HuH-7.5 (cell line): ENCODE measurements at regions not wholly inside any gene's neighbourhood (a gene's known extent, or its start where the extent isn't known, plus 50 kb on each side); places are given as distances from the start of the nearest gene placed in this dataset.

Experiments used
- DNase-seq: peaks from one replicate; pipeline ENCODE4 v3.0.0; 2011; ENCODE audit warnings: low spot score

GRCh38 chr13:76440568-76440967 is 445.6 kb downstream of the KCTD12 start:
- no peak for DNase-seq

GRCh38 chr13:76439546-76439945 is 446.7 kb downstream of the KCTD12 start:
- DNase-seq = no peak

- no peak for DNase-seq
Observed at GRCh38 chr13:76438050-76438449, 448.2 kb downstream of the KCTD12 start.

DNA sequence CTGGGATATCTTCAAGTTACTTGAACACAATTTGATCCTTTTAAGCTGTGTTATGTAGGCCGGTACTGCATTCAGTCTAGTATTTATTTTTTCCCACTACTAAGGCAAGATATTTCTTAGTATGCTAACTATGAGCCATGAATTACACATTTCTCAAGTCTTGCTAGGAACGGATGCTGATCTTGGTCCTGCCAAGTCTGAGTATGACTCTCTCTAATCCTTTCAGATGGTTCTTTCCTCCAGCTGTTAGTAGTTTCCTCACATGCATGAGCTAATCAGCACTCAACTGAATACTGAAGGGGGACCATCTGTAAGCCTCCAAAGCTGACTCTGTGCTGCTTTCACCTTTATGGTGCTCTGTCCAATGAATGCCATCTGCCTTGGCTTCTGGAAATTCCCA is 460.3 kb downstream of the KCTD12 start:
- no peak for DNase-seq

DNA sequence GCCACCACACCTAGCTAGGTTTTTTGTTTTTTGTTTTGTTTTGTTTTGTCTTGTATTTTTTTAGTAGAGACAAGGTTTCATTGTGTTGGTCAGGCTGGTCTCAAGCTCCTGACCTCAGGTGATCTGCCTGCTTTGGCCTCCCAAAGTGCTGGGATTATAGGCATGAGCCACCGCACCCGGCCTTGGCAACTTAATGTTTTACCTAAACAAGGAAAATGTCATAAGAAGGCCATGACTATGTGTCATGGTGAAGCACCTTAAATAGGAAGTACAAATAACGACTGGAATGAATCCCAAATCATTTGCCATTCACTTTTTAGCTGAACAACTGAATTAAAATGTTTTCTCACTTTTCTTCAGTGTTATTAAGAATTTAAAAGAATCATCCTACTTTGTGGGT is 465.2 kb downstream of the KCTD12 start:
- no peak for DNase-seq

- DNase-seq = no peak
Observed at GRCh38 chr13:76418404-76418803, 467.8 kb downstream of the KCTD12 start.

DNA sequence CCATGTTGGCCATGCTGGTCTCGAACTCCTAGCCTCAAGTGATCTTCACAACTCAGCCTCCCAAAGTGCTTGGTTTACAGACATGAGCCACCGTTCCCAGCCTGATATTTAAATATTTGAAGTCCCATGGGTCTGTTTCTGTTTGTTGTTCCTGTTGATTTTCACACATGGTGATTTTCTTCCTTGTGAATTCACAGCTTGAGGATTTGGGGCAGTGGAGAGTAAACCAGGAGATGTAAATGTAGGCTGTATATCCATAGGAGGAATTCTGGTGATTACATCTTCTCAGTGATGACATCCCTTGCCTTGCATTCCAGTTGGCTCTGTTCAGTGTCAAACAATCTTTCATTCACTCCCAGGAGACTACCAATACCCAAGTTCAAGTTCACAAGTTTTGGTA is 471.9 kb downstream of the KCTD12 start:
- DNase-seq = no peak

DNA sequence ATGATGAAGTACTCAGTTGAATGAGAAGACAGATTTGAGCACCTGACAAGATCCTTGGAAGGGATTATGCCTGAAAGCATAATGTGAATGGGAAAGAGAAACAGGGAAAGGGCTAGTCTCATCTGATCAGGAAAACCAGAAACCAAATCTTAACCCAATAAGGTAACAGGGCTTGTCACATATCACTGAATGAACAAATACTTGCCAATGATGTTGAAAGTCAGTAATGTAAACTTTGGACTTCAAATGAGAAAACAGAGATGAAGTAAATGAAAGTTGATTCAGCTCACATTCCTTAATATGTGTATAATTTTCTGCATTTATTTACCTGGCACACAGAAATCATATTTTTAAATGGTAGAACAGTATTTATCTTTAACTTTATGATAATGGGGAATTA is 480.0 kb downstream of the KCTD12 start:
- no peak for DNase-seq

DNA sequence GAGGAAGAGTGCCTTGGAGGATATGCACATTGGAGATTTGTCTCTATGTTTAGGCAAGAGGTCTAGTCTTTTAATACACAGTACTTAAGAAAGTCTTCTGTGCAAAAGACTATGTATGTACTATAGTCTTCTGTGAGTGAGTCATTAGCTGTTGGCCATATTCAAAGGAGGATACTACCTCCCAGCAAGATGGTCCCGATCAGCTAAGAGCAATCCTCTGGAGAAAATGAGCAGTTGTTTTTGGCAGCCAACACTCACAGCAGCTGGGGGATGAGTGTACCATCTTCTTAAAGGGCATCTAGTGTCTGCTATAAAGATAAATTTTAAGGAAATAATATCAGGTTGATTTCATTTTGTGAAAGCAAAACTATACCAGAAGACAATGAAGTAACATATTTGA is 487.8 kb downstream of the KCTD12 start:
- DNase-seq = no peak

DNA sequence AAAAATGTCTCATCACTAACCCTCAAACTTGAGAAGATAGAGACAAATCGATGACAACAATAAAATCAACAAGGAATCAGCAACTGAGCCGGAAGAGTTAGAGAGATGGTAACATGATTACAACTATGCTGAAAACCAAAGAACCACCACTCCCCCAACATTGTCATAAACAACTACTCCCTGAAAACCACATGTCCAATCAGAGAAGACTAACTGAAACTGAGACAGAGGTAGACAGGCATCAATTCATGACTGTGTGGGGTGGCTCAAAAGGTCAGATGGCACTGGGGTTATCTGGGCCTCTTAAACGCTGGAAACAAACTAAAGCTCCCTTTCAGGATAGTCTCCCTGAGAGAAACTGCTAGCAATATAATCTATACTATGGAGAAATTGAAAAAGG is 488.8 kb downstream of the KCTD12 start:
- DNase-seq = no peak

- no peak for DNase-seq
Observed at GRCh38 chr13:76389321-76389720, 496.9 kb downstream of the KCTD12 start.

DNA sequence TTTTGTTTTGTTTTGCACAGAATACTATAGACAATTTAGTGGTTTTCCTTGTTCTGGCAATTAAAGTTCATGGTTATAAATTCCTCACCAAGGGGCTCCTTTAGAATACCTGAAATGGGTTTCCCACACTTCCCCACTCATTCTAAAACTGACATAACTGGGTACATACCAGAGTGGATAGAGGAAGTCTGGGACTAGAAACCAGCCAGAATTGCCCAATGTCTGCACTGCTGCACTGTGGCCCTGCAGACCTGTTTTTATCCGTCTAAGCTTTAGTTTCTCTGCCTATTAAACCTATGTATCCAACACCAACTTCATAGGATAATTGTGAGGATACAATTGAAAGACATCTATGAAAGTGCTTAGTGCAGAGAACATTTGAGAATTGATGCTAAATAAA is 498.6 kb downstream of the KCTD12 start:
- no peak for DNase-seq

DNA sequence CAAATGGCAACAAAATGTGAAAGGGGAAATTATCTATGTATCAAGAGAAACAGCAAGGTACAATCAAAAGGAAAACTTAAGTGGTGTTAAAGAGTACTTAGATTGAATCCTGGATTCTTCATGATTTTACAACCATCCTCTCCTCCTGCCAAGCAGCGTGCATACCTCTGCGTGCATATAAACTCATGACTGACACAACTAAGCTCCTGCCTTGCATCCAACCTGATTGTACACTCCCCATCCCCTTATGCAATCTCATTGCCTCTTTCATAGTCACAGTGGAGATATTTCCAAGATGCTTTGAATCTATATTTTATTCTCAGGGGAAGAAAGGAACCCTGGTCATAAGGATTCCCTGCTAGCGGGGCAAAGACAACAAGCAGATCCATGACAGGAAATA is 499.9 kb downstream of the KCTD12 start:
- DNase-seq = no peak

GRCh38 chr13:76385586-76385985 is 500.6 kb downstream of the KCTD12 start:
- DNase-seq = no peak

GRCh38 chr13:76383676-76384461 is 502.3 kb downstream of the KCTD12 start:
- no peak for DNase-seq

- no peak for DNase-seq
Observed at GRCh38 chr13:76380446-76381065, 505.6 kb downstream of the KCTD12 start.

GRCh38 chr13:76379341-76380105 is 506.7 kb downstream of the KCTD12 start:
- no peak for DNase-seq

- DNase-seq = no peak
Observed at GRCh38 chr13:76378767-76379166, 507.4 kb downstream of the KCTD12 start.

DNA sequence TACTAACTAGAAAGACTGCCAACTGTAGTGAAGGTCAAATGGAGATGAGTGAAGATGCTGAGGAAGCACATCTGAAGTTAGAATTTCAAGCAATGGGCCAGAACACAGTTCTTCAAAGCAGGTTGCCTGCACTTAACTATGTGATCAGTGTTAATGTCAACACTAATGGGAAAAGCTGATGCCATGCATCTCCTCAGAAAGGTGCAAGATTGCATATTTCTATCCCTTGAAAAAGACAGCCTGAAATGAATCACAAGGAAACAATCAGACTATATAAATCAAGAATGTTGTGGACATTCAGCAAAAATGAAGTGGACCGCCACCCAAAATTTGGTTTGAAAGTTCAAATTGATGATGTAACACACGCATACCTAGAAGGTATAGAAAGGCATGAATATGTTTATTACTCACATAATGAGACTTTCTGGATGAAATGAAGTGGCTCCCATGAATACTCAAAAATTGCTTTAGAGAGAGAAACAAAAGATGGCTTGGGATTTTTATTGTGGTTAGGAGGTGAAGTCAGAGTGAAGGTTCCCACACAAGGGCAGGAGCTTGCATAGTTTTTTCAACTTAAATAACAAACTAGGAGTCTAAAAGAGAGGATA is 522.4 kb downstream of the KCTD12 start:
- DNase-seq = no peak

DNA sequence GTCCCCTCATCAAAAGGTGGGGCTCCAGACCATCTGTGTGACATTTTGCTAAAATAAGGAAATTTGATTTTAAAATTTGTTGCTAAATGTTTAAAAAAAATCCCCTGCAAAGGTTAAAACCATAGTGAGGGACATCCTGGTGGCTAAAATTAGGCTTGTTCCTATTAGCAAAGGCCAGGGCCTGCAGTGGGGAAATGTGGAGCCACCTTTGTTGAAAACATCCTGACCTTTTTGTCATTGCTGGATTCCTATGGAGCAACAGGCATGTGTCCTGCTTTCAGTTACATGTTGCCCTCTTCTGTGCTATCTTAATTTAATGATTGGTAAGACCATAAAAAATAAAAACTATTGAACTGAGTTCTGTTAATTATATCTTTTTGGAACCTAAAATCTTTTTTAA is 524.3 kb downstream of the KCTD12 start:
- DNase-seq = no peak

DNA sequence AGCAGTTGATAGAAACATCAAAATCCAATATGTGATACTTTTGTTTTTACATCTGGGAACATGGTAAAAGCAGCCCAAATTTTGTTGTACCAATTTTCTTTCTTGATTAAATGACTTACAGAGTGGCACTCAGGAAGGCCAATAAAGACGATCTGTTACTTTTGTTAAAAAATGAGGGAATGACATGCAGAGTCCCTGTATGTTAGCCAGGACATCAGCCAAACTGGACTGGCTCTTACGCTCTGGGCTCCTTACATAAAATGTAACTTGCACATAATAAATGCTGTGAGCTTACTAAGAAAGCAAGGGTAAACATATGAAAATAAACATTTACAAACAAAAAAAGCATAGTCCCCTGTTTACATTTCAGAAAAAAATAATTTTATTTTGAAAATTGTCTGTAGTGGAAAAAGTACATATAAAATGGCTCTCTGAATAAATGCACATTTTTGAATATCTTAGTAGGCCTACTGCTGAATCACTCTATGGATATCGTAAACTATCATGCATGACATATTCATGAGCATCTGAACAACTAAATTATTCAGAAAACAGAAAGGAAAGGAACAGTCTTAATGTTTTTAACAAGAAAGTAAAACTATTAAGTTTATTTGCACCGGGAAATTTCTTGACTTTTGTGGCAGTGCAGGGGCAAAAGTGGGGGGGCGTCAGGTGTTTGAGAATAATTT is 534.5 kb downstream of the KCTD12 start:
- DNase-seq = no peak

DNA sequence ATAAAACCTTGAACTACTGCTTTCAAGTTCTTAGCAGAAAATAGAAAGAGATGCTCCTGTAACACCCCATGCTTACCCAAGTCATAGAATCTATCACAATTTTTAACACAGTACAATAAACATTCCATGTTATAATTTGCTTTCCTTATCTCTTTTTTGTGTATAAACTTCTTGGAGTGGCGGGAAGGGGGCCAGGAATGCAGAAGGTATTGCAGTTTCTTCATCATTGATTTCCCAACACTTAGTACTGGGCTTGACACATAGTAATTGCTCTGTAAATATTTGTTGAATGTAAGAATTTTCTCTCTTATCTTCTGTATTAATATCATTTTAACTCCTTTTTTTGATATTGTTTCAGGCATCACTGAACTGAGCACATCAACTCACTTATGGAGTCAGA is 535.8 kb downstream of the KCTD12 start:
- no peak for DNase-seq
